Testis (tissue), 2 donors: ENCODE measurements at regions not wholly inside any gene's neighbourhood (a gene's known extent, or its start where the extent isn't known, plus 50 kb on each side); places are given as distances from the start of the nearest gene placed in this dataset.

Source experiments
- DNase-seq: peaks from one replicate; pipeline ENCODE4 v3.0.0-alpha.2; 2019
- H3K27ac ChIP-seq, 2 donors: fragments of 200-600 bp; sonication (generic); one replicate each; pipeline ENCODE4 v1.5.1; 2019
- H3K27me3 ChIP-seq: fragments of 200-600 bp; sonication (generic); one replicate; pipeline ENCODE4 v1.5.1; 2019
- H3K36me3 ChIP-seq: fragments of 200-600 bp; sonication (generic); one replicate; pipeline ENCODE4 v1.5.1; 2017; ENCODE audit warnings: low read depth; ENCODE audit errors: missing control alignments
- H3K4me1 ChIP-seq: fragments of 200-600 bp; sonication (generic); one replicate; pipeline ENCODE4 v1.5.1; 2019
- H3K4me3 ChIP-seq, 2 donors: fragments of 200-600 bp; sonication (generic); one replicate each; pipeline ENCODE4 v1.5.1; 2017 to 2019
- H3K9me3 ChIP-seq: fragments of 200-600 bp; sonication (generic); one replicate; pipeline ENCODE4 v1.5.1; 2017
- CTCF ChIP-seq, 3 experiments: fragments of 450-650 bp in 2 of 3; fragments of 200-600 bp in 1 of 3; sonication (generic) in 1 of 3; IDR thresholded peaks; one replicate each; pipeline ENCODE4 v1.5.1; 2016 to 2019; ENCODE audit warnings: antibody characterized with exemption in 3 of 3, mild to moderate bottlenecking in 2 of 3, moderate library complexity in 1 of 3
- POLR2A ChIP-seq: fragments of 450-650 bp; IDR thresholded peaks from one replicate; pipeline ENCODE4 v1.6.1; 2017; ENCODE audit warnings: antibody characterized with exemption, mild to moderate bottlenecking, moderate library complexity
- WGBS, 2 donors: methylation state at CpG; one replicate each; pipeline ENCODE4 v1.1.5; 2018; 5-methylcytosine and 5-hydroxymethylcytosine counted together
- intact Hi-C: fragments of 100-400 bp; cut with DNase I; formaldehyde crosslinking; loops from one replicate; pipeline ENCODE4 v1.15.1; 2023; ENCODE audit warnings: low total_unique reads

GRCh38 chr2:198417836-198418235, 613.4 kb downstream of the PLCL1 start:
- H3K36me3 ChIP-seq: no peaks in the 10 kb centered on the region
- H3K4me3 ChIP-seq: no peak overlapping the region
- no peaks in the 10 kb centered on the region for H3K9me3 ChIP-seq
- DNase-seq: no peak
- WGBS, 2 donors: 90 to 99% methylated on average over 3 of the region's 3 CpGs
- no peak for TF ChIP-seq POLR2A
- TF ChIP-seq CTCF (IDR thresholded peaks at IDR 0.05): no peak
- H3K4me1 ChIP-seq: no peaks in the 10 kb centered on the region
- H3K27ac ChIP-seq: no peak overlapping the region
- intact Hi-C loops: no loop called here
- H3K27me3 ChIP-seq: no peaks in the 10 kb centered on the region

GRCh38 chr2:198414976-198415375, 610.6 kb downstream of the PLCL1 start:
- H3K27me3 ChIP-seq: no peaks in the 10 kb centered on the region
- H3K9me3 ChIP-seq: no peaks in the 10 kb centered on the region
- no peak overlapping the region for H3K27ac ChIP-seq
- WGBS, 2 donors: 83 to 87% methylated on average over 2 of the region's 2 CpGs
- H3K36me3 ChIP-seq: no peaks in the 10 kb centered on the region
- H3K4me3 ChIP-seq: no peak overlapping the region
- no peak for DNase-seq
- TF ChIP-seq POLR2A (no peak), CTCF (IDR thresholded peaks at IDR 0.05) (no peak)
- no peaks in the 10 kb centered on the region for H3K4me1 ChIP-seq
- intact Hi-C loops: no loop called here

GRCh38 chr2:198411936-198412335, 607.5 kb downstream of the PLCL1 start:
- no peak overlapping the region for H3K4me3 ChIP-seq
- intact Hi-C loops: no loop called here
- TF ChIP-seq CTCF (IDR thresholded peaks at IDR 0.05) (no peak), POLR2A (no peak)
- H3K27ac ChIP-seq: no peak overlapping the region
- H3K4me1 ChIP-seq: no peaks in the 10 kb centered on the region
- H3K27me3 ChIP-seq: no peaks in the 10 kb centered on the region
- WGBS, 2 donors: 73 to 79% methylated on average over 2 of the region's 2 CpGs
- no peak for DNase-seq
- no peaks in the 10 kb centered on the region for H3K36me3 ChIP-seq
- no peaks in the 10 kb centered on the region for H3K9me3 ChIP-seq

DNA sequence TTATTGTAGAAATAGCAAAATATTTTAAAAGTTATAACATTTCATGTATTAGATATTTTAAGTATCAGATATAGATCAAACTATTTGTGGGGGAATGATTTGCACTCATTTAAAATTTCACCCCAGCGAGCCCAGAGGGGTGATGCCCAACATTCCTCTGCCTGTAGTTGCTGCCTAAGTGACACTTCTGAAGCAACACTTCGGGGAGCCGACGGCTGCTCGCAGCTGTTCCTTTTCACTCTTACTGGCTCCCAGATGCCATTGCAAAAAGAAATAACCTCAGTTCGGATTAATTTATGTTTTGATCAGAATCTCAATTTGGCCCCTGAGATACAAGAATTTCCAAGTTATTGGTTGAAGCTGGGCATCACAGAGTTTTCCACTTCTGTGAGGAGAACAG, 603.8 kb downstream of the PLCL1 start:
- H3K4me1 ChIP-seq: no peaks in the 10 kb centered on the region
- no peak for TF ChIP-seq CTCF (IDR thresholded peaks at IDR 0.05)
- H3K4me3 ChIP-seq: no peak overlapping the region
- no peaks in the 10 kb centered on the region for H3K9me3 ChIP-seq
- intact Hi-C loops: no loop called here
- no peaks in the 10 kb centered on the region for H3K27me3 ChIP-seq
- H3K36me3 ChIP-seq: no peaks in the 10 kb centered on the region
- no peak for DNase-seq
- 60 to 63% methylated on average over 6 of the region's 6 CpGs for WGBS, 2 donors
- H3K27ac ChIP-seq: no peak overlapping the region

DNA sequence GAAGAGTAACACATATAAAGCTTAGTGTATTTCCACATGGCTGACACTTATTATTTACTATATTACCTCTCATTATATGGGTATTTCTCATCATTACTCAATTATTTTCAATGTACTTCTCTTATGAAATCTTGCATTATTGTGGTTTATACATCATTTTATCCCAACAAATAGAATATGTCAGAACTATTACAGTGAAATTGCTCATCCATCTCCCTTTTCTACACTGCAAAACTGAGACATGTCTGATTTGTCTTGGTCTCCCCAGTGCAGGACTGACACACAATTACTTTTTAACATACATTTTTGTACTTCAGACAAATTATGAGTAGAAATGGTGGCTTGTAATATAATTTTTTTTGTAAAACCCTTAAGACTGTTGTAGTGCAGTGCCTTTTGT, 600.9 kb downstream of the PLCL1 start:
- Histone ChIP-seq H3K36me3 (no peaks in the 10 kb centered on the region), H3K4me3 (no peak overlapping the region), H3K27me3 (no peaks in the 10 kb centered on the region), H3K27ac (no peak overlapping the region), H3K4me1 (no peaks in the 10 kb centered on the region), H3K9me3 (no peaks in the 10 kb centered on the region)
- DNase-seq: no peak
- TF ChIP-seq CTCF (IDR thresholded peaks at IDR 0.05): no peak
- TF ChIP-seq POLR2A: no peak
- intact Hi-C loops: no loop called here
